OCI-LY3 (cell line): ENCODE measurements at regions not wholly inside any gene's neighbourhood (a gene's known extent, or its start where the extent isn't known, plus 50 kb on each side); places are given as distances from the start of the nearest gene placed in this dataset.

Source experiments
- CTCF ChIP-seq: fragments of 200-600, 300-600 bp; sonication (generic); IDR thresholded peaks from 2 replicates; pipeline ENCODE4 v1.5.1; 2014; ENCODE audit warnings: antibody characterized with exemption, low read length, low read depth
- EZH2phosphoT487 ChIP-seq: fragments of 200-600 bp; shearing (Covaris generic); IDR thresholded peaks from 2 replicates; pipeline ENCODE4 v1.6.1; 2018; ENCODE audit warnings: antibody characterized with exemption, mixed run types, low read depth

- TF ChIP-seq CTCF (no peak), EZH2phosphoT487 (no peak)
These were observed 260.6 kb upstream of the MAD2L1 start for GRCh38 chr4:120327276-120327675.
